ENCODE measurements at regions not wholly inside any gene's neighbourhood (a gene's known extent, or its start where the extent isn't known, plus 50 kb on each side); places are given as distances from the start of the nearest gene placed in this dataset.
"Not testable (repeated sequence)": the region's sequence is repeated elsewhere in the genome, so short reads cannot be mapped to it uniquely, and the experiment has no call there.

DNA sequence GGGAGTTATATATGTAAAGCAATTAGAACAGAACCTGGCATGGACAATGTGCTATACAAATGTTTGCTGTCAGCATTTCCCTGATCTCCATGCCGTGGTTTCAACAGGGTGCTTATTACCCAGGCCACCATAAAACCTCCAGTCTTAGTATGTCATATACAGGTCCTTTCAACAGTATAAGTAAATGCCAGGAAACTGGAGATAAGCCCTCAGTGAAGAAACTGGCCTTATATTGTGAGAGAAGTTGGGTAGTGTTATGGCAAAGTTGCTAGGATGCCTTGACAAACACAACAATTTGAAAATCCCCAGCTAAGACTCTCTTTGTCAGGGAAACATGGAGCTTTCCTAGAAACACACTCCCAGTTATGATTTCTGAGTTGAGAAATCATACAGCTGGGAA lies 850.2 kb upstream of the ADAMTS5 start:
- DNase-seq (ENCODE audit: low spot score), result no peak

DNA sequence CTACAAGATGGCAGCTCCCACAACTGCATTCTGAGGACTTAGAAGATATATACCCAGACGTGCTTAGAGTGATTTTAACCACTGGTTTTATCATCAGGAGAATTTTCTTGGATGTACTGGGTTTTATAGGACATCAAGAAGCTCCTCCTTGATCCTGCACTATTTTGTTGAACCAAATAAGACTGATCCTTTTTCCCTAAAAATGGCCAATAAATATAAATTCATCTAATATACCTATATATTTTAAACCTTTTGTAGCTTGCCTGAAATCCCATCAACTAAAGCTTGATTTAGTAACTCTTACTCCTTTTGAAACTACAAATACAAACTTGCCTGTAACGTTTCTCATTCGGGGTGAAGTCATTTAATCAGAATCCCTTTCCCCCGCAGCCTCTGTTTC lies 849.4 kb upstream of the ADAMTS5 start:
- DNase-seq (ENCODE audit: low spot score), result no peak

DNA sequence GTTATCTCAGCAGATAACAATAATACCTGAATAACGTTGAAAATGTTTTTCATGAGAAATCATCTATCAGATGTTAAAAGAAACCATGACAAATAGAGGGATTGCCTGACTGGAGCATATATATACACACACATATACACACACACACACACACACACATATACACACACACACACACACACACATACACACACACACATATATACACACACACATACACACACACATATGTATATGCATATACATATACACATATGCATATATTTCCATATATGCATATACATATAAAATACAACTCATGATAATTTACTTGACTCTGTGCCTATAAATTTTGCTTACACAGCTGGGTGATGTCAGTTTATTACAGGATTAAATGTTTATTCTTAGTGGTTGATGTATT lies 847.3 kb upstream of the ADAMTS5 start:
- DNase-seq (ENCODE audit: low spot score), result no peak

DNA sequence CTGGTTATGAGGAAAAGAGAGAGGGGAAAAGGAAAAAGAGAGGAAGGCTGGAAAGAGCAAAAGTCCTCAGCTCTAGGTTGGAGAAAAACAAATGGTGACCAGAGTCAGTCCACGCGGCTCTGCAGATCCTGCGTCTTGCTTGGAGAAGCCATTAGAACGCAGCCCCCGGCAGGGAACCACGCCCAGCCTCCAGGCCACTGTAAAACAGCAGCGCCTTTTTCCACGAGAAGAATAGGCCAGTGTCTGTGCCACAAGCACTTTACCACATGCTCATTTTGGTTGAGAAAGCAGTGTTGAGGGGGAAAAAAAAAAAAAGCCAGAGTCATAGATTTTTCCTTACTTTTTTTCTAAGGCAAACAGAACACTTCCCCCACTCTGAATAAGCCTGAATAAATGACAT lies 846.9 kb upstream of the ADAMTS5 start:
- no peak for DNase-seq (ENCODE audit: low spot score)

DNA sequence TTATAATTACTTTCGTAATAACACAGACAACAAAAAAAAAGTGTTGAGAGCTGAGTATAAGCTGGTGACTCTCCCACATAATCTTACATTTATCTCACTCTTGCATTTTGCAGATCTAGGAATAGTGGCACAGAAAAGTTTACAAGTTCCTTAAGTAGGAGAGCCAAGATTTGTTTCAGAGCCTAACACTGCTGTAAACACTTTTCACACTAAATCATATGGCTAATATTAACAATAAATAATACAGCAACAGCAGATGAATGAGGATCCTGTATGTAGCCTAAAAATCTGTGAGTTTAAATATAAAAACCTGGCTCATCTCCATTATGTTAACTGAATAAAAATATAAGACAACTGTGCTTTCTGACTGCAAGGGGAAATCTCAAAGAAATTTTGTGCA lies 846.5 kb upstream of the ADAMTS5 start:
- DNase-seq (ENCODE audit: low spot score), result no peak

DNA sequence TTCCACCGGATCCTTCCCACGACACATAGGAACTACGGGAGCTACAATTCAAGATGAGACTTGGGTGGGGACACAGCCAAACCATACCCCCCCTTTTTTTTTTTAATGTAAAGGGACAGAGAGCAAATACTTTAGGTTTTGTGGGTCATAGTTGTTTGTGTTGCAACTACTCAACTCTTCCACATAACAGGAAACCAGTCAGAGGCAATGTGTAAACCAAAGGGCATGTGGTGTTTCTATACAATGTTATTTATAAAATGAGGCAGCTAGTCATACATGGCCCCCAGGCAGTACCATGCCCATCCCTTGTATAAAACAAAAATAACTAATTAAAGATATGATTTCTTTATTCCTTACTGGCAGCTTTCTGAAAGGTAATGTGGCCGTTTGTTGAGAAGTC lies 845.4 kb upstream of the ADAMTS5 start:
- DNase-seq (ENCODE audit: low spot score), result no peak

DNA sequence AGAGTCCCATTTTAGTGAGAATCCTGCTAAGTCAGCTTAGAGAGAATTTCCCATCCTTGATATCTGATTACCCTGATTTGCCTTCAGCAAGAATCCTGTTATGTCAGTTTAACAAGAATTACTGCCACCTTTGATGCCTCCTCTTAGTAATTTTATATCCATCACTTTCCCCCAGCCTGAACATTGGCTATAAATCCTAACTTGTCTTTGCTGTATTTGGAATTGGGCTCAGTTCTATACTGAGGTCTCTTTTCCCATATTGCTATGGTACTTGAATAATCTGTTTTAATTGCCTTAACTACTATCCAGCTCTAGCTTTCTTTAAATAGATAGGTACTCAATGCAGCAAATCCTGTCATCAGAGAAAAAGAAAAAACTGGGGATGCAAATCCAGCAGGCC lies 842.0 kb upstream of the ADAMTS5 start:
- no peak for DNase-seq (ENCODE audit: low spot score)

DNA sequence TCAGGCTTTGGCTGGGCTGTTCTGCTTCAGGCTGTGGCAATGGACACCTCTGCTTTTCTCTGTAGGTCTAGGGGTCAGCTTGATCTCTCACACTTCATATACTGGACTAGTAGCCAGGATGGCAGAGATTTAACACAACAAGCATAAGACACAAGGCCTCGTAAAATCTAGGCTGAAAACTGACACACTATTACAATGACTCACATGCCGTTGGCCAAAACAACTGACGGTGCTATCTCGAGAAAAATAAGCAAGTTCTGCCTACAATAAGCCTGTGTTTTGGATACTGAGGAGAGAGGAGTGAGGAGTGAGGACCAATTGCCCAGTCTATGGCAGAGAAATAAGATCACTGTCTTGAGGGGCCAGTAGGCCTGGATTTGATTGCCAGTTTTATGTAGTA lies 840.7 kb upstream of the ADAMTS5 start:
- no peak for DNase-seq (ENCODE audit: low spot score)

DNA sequence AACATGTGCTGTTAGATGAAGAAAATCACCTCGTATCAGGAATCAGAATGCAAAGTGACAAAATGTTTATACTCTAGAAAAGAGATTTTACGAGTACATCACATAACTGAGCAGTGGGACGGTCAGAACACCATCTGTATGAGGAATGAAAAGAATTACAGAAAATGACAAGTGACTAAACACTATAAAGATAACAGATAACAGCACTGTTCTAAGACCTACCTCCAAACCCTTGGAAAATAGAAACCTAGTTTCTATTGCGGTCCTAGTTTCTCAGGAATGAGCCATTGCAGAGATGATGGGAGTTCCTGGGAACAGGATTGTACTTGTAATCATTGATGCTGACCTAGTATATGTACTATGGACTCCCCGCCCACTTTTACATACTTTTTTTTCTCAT lies 839.4 kb upstream of the ADAMTS5 start:
- no peak for DNase-seq (ENCODE audit: low spot score)

DNA sequence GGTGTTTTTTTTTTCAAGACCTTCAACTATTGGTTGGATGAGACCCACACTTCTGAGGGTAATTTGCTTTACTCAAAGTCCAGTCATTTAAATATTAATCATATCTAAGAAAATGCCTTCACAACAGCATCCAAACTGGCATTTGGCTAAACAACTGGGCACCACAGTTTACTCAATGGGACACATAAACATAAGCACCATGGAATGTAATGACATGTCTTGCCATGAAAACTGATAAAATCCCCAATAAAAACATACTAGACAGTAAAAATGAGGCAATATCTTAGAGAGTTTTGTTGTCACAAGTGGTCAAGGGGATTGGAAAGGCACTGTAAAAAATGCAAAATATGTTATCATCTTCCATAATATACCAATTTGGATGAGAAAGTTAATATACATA lies 838.8 kb upstream of the ADAMTS5 start:
- no peak for DNase-seq (ENCODE audit: low spot score)

DNA sequence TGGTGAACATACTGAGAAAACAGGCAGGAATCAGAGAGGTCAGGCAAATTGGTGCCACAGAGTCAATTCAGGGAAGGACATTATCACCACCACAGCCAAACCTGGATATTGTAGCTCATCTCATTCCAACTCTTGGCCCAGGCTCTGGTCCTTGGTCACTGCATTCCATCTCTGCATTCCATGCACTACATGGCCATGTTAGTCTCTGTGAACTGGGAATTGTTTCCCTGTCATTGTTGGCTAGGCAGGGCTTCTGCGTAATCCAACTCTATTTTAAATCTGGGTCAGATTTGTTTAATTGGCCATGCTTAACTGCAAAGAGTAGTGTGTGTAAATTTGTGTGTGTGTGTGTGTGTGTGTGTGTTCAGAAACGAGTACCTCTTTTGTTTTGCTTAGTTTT lies 837.6 kb upstream of the ADAMTS5 start:
- no peak for DNase-seq (ENCODE audit: low spot score)

DNA sequence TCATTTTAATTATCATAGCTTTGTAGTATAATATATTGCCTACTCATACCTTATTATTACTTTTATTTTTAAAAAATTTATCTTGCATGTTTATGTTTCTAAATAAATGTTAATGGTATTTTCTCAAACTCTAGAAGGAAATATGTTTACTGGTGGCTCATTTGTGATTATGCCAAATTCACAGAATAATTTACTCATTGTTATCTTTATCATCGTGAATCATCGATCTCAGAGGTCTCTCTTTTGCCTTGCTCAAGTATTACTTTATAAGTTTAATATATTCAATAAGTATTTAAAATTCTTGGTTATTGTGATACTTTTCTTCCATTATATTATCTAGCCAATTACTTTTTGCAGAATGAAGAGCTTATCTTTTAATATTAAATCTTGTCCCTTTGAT lies 836.7 kb upstream of the ADAMTS5 start:
- no peak for DNase-seq (ENCODE audit: low spot score)

DNA sequence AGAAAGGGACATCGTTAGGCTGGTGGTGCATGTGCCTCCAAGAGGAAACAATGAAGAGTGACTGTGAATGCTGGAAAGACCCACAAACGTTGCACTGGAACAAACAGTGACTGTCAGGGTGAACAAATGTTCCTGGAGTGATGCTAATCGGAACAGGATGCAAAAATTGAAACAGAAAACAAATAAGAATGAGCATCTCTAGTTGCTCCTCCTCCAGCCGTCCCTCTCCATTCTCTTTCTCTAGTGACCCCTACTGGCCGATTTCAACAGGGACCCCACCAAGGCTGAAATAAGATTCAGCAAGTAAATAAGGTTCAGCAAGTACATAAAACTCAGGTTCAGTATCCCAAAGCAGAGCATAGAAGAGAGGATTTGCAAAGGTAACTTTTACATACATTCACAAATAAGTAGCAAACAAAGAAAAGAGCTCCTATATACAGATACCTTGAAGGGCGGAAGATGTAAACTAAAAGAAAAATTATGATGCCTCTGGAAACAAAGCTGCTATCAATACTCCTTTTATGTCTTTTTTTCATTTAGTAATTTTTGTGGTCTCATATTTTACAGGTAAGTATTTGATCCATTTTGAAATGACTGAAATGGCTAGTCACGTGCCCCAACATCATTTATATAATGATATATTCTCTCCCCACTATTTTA lies 836.1 kb upstream of the ADAMTS5 start:
- peak; percentile 38 for DNase-seq (ENCODE audit: low spot score)

DNA sequence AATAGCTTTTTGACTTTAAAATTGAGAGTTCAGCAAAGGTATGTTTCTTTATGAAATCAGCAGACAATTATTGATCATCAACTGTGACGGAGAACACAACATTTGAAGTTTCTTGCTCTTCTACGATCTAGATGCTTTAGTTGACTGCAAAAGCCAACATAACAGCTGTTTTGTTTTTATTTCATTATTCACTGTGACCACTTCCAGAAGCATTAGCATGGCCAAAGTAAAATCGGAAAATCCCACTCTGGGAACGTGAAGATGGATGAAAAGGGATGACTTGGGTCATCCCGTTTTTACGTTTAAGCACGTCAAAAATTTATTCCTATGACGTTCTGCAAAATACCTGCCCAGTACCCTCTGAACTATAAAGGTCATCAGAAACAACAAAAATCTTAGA lies 833.0 kb upstream of the ADAMTS5 start:
- no peak for DNase-seq (ENCODE audit: low spot score)

DNA sequence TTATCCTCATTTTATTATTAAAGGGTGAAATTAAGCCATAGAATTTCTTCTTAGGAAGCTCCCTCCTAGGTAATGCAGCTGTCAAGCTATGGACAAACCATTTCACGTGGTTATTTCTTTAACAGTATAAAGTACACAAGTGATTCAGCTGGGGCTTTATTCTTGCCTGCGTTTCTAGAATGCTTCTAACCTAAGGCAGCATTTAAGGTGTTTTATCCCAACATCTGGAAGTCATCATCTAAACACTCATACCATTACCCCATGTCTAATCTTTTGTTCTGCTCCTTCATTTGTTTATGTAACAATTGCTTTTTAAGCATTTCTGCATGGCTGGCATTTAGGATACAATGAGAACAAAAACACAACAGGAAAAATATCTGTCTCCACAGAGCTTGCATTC lies 829.2 kb upstream of the ADAMTS5 start:
- DNase-seq (ENCODE audit: low spot score), result no peak

DNA sequence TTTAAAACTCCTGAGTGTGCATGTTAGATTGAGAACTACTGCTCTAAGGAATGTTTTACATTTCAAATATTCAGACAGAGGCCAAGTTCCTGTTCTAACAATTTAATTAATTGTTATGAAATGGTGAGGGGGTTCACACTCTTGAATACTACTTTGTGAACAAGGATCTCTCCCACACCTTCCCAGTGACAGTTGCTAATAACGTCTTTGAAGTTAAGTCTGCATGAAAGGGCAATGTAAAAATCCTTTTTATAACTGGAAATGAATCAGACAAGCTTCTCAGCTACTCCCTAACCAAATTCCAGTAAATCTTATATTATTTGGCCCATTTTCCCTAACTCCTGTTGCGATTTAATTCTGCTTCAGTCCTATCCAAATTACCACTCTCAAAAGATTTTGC lies 828.5 kb upstream of the ADAMTS5 start:
- no peak for DNase-seq (ENCODE audit: low spot score)

DNA sequence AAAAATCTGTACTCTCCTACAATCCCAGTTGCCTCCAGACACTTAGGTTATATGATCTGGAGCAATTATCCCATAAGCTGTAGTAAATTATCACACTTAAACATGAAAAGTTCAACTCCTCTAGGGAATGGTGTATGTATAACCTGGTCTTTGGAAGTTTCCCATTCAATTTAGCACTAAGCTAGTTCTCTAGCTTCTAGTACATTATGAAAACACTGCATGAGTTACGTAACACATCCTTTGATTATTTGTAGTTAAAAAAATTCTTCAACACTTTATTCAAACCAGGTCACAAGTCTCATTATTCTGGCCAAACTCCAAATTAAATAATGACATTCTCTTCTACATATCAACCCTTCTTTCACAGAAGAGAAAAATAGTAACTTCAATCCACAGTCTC lies 827.0 kb upstream of the ADAMTS5 start:
- no peak for DNase-seq (ENCODE audit: low spot score)

DNA sequence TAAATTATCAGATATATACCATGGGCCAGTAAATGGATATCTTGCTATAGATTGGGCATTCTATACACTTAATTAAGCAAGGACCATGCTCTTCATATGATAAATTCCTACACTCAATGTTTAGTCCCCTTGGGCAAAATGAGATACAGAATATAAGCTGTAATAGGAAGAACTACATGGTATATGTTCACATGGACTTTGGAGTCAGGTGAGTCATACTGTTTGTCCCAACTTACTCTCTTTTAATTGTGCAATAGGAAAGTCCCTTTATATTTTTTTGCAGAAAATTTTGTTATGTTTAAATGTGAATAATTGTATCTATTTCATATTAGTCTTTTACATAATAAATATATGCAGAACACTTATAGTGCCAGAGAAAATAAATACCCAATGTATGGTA lies 820.2 kb upstream of the ADAMTS5 start:
- DNase-seq (ENCODE audit: low spot score), result no peak

DNA sequence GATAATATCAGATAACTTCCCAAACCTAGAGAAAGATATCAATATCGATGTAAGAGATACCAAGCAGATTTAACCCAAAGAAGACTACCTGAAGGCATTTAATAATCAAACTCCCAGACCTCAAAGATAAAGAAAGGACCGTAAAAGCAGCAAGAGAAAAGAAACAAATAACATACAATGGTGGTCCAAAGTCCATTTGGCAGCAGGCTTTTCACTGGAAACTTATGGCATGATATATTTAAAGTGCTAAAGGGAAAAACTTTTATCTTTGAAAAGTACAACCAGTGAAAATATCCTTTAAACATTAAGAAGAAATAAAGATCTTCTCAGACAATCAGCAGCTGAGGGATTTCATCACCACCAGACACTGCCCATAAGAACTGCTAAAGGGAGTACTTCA lies 812.7 kb upstream of the ADAMTS5 start:
- no peak for DNase-seq (ENCODE audit: low spot score)

DNA sequence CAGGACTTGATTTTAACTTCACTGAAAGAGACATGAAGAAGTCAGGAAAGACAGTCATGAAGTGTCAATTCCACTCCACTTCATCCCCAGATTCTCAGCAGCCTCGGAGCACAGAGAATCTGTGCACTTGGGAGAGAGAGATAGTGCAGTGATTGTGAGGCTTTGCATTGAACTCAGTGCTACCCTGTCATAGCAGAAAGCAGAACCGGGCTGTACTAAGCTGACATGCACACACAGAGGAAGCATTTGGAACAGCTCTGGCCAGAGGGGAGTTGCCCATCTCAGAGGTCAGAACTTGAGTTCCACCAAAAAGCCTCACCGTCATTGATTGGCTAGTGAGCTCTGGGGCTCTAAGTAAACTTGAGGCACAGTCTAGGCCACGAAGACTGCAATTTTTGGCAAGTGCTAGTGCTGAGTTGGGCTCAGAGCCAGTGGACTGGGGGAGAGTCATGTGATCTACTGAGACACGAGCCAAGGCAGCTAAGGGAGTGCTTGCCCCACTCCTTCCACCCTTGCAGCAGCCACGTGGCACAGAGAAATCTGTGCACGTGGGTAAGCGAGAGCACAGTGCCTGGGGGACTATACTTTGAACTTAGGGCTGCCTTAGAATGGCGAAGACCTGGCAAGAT lies 810.2 kb upstream of the ADAMTS5 start:
- DNase-seq (ENCODE audit: low spot score), result no peak

DNA sequence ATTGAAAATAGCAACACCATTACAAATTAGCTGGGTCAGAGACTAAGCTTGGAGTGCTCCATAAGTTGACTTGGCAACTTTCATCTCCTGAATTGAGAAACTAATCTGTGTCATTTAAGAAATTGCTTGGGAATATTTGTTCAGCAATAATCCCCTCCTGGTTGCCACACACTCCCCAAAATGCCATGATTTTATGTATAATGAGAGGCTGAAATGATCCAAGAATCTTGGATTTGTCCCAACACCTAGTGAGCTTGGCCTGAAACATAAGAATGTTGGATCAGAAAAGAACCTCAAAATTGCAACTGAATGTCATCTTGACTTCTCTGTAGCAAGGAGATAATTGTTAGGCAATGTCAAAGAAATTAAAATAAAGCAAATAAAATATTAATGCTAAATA lies 805.9 kb upstream of the ADAMTS5 start:
- DNase-seq (ENCODE audit: low spot score), result no peak

DNA sequence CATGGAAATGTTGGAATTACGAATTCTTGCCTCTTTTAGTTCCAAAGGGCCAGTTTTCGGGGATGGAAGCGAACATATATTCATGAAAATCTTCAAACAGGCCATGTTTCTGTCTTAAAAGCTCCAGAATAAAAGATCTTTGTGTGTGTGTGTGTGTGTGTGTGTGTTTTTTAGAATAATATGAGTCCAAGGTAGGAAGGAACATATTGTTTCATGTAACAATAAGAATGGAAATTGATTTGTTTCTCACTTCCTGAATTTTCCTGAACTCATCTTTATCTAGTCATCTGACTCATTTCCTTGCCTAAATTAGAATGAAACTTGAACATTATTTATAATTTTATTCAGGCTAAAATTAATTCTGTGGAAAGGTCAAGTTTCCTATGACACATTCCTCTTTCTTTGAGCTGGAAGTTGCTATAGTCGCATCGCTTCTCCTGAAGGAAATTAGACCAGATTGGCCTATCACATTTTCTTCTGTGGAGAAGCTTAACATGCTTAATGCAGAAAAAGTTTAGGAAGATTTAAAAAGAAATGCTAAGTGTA lies 805.1 kb upstream of the ADAMTS5 start:
- peak; percentile 81 for DNase-seq (ENCODE audit: low spot score)

DNA sequence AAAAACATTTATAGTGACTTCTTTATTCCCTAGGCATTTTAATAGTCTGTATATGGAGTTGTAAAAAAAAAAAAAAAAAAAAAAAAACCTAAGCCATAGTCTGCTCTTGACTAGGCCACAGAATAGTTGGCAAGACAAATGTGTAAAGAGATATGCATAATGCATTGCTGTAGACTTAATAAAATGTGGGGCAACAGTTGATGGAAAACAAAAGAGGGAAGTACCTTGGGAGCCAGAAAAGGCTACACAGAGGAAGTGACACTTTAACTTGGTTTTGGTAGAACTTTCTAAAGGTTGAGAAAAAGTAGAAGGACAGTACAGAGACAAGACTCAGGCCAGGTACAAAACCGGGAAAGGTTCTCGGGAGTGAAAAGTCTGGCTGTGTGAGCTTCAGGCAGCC lies 802.9 kb upstream of the ADAMTS5 start:
- DNase-seq (ENCODE audit: low spot score), result no peak

DNA sequence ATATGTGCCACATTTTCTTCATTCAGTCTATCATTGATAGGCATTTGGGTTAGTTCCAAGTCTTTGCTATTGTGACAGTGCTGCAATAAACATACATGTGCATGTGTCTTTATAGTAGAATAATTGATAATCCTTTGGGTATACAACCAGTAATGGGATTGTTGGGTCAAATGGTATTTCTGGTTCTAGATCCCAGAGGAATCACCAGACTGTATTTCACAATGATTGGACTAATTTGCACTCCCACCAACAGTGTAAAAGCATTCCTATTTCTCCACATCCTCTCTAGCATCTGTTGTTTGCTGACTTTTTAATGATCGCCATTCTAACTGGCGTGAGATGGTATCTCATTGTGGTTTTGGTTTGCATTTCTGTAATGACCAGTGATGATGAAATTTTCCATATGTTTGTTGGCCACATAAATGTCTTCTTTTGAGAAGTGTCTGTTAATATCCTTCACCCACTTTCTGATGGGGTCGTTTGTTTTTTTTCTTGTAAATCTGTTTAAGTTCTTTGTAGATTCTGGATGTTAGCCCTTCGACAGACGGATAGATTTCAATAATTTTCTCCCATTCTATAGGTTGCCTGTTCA lies 801.3 kb upstream of the ADAMTS5 start:
- not testable (repeated sequence) for DNase-seq (ENCODE audit: low spot score)
